Cerebellar cortex (tissue), 1 donor: ENCODE measurements at regions not wholly inside any gene's neighbourhood (a gene's known extent, or its start where the extent isn't known, plus 50 kb on each side); places are given as distances from the start of the nearest gene placed in this dataset.
A peak's percentile ranks its signal among the peaks of the same experiment; 100 is the strongest.

ENCODE experiments used
- DNase-seq: peaks from one replicate; pipeline ENCODE4 v3.0.0-alpha.2; 2015; ENCODE audit warnings: low spot score

DNA sequence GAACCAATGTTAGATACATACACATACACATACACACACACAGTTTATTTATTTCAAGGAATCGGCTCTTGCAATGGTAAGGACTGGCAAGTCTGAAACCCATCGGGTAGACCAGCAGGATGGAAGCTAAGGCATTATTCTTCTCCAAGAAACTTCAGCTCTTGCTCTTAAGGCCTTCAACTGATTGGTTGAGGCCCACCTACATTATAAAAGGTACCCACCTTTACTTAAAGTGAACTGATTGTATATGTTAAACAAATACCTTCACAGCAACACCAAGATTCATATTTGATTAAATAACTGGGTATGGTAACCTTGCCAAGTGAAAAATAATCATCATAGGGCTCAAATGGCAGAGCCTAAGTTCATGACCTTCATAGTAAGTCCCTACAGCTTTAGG is 695.5 kb downstream of the BCL11B start:
- DNase-seq: no peak

DNA sequence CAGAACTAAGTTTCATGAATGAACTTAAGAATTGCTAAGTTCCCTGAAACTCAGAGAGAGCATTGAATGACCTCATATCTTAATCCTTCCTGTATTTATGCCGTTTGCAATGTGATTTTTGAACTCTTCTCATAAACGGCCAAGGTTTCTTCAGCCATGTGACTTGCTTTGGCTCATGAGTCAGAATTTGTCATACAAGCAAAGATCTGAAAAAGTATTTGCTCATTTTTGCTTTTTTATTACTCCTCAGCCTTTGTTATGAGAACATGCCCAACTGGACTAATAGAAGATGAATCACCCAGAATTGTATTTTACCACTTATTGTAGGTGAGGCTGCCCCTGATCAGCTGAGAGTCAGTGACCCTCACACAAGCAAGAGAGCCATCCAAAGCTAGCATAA is 693.8 kb downstream of the BCL11B start:
- DNase-seq: no peak

DNA sequence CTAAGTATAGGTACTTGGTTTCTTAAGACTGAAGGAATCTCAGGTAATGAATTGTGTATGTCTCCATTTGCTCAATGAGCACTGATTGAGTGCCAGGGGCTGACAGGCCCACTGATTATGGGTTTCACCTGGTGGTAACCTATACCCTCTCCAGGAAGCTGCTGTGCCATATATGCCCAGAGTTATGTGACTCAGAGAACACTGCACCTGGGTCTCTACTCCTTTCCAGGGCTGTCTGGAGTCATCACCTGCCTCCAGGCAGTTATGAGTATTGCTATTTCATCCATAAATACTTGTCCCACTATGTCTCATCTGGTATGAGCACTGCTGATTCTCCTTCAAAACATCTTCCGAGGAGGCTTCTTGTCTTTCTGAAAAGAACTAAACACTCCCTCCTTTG is 692.9 kb downstream of the BCL11B start:
- no peak for DNase-seq

DNA sequence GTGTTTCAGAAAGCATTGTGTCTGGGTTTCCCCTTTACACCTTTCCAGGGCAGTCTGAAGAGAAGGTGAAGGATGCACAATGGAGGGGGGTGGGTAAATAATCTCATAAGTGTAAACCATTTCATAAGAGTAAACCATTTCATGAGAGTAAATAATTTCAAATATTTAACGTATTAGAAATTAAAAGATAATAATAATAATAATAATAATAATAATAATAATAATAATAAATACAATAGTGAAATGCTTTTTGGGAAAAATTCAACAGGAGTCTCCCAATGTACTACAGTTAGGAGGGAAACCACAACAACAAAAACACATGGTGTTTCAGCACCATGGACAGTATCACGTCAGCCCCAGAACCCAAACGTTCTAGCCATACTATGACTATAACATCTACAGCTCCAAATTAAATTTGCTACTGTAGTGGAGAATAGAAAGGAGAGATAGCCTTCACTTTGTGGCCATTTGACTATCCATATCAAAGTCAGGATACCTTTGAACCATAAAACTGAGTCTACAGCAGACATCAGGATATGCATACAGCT is 691.8 kb downstream of the BCL11B start:
- DNase-seq: no peak

DNA sequence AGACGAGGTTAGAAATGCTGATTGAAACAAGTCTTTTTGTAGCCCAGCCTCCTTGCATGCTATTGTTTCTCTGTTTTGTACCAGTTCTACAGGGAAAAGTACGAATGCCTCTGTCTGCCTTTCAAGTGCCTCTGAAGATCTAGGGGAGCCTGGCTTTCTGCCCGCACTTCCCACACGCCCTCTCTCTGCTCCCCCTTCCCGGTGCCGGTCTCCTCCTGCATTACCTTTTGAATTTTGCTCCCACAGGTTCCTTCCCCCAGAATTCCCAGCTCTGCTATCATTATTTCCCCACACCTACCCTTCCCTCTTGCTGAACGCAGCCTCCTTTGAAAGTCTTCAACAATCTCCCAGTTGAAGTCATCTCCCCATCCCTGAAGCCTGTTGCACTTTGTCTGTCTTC is 689.7 kb downstream of the BCL11B start:
- DNase-seq: no peak

DNA sequence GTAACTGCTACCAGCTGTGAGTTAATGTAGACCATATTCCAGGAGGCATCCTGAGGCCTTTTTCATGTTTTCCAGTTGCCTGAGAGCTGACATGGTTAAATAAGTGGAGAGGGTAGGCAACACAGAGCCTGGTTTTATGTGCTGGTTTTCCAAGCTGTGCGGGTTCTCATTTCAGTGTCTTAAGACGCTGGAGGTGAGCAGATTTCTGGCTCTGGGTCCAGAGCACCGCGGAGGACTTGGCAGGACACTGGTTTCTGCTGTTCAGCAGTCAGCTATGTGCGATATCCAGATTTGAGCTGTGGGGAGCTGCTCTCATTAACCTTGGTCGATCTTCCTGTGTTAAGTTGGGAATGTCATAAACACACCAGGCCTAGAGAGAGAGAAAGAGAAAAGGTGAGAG is 680.8 kb downstream of the BCL11B start:
- DNase-seq: peak; percentile 86

DNA sequence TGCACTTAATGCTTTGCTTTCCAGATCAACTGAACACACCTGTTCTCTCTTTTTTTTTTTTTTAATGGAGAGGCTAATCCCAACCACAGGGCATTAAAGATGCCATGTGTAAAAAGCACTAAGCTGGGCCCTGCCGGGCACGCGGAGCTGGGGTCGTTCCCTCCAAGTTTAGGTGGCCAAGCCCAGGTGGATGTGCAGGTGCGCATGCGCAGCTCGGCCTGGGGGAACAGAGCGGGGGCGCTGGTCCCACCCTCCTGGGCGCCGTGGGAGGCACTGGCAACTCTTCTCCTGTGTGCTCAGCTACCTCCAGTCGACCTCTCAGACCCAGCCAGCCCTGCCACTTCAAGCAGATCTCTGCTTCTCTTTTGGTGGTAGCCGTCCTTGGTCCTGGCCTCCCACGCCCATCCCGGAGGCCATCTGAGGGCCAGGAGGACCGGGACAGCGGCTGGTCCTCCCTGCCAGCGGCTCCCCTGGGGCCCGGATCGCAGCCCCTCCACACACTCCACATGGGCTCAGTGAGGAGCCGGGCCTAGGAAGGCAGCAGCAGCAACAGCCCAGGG is 679.3 kb downstream of the BCL11B start:
- no peak for DNase-seq

DNA sequence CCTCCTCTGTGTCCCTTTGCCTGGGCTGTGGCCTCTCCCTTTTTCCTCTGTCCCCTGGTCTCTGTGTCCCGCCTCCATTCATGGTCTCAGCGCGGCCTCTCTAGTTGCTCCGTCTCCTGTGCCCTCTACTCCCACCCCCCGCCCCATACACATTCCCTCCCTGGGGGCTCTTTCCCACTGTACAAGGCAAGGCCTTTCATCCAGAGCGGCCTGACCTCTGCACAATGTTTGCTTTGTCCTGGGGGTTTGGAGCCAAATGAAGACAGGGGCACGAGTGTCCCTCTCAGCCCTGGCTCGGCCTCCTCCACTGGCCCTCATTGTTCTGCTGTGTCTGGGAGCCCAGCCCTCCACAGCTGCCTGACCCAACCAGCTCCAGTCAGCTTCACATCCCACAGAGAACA is 678.6 kb downstream of the BCL11B start:
- no peak for DNase-seq

DNA sequence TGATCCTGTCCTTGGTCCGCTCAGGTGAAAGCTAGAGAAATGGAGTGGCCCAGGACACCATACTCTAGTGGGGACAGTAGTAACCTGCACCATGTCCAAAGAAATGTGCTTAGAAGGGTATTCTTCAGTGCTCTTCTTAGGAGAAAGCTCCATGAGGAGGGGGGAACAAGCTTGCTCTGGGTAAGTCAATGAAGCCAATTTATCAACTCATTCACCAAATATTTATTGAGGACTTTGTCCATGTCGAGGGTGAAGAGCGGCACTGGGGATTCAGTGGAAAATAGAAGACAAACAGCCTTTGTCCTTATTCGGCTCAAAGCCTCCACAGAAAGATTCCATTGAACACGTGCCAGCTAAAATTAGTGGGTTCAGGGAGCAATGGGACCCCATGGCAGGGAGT is 677.8 kb downstream of the BCL11B start:
- DNase-seq: no peak

DNA sequence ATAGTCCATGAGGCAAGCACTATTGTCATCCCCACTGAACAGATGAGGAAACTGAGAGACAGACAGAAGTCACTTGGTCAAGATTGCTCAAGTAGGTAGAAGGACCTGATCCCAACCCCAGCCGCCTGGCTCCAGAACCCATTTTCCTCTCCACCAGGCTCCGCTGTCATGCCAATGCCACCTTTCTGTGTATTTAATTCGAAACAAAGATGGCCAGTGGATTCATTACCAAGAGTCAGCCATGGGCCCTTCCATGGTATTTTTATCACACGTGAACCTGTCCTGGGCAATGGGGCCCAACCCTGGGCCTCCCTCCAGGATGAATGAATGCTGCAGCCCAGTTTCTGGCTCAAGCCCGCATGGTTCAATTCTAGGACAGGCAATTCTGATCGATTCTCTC is 673.4 kb downstream of the BCL11B start:
- no peak for DNase-seq

DNA sequence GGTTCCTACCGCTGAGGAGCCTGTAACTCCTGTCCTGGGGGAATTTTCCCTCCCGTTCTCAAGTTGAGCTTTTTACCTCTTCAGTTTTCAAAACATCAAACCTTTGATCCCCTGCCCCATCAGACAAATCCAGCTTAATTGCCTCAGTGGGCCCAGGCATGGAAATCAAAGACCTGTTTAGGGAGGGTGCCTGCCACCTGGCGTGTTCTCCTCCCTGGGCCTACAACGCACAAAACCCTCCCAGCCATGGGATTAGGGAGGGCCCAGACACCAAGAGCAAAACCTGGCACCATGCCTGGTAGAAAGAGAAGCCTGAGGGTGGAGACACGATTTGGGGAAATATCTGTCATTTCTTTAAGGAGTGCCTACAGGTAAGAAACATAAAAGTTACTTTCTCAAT is 672.9 kb downstream of the BCL11B start:
- DNase-seq: no peak

DNA sequence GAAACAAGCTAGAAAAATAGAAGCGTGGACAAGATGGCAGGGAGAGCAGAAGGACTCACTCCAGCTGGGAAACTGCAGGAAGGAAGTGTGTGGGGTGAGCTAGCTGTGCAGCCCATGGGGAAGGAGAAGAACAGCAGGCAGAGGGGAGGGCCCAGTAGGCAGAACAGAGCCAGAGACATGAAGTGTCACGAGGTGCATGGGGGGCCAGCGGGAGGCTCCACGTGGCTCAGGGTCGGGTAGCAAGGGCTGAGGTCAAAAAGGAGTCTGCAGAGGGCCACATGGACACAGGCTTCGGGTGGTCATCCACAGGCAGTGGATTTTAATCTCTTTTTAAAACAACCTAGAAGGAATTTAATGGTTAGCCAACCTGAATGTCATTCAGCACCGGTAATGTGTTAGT is 669.0 kb downstream of the BCL11B start:
- no peak for DNase-seq

DNA sequence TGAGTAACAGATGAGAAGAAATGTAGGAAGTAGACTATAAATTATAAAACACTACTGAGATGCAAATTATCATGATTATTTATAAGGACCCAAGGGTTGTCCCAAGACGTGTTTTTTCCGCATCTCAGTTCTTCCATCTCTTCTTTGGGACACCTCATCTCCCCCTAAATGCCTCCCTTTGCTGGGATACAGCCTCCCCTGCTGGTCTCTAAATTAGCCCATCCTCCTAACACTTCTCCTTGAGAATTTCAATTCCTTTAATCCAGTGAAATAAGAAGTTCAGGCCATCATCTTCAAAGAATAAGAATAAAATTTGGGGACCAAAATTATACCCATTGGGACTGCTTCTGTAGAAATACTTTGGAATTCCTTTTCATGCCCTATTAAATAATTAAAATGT is 667.0 kb downstream of the BCL11B start:
- DNase-seq: no peak

DNA sequence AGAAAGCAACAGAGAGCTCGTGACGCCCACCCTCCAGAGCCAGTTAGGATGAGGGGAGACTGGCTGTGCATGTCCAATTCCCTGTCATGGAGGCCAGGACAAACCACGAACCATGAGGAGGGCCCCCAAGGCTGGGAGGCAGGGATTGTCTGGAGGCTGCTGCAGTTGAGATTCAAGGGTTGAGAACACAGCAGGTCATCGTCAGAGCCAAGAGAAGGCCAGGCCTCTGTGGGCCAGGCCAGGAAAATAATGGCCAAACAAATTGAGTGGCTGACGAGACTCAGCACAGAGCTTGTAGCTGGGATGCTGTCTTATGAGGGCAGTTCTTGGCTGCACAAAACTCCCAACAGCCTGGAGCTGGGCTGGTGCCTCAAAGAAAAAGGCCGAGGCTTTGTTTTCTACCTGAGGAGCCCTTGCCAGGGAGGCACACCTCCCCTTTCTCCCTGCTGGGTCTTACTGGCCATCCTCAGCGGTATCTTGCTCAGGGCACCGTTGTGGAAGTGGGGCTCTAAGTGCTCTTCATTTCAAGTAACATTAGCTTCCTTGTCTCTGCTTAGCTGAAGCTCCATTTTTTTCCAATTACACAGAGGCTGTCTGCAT is 665.9 kb downstream of the BCL11B start:
- no peak for DNase-seq

DNA sequence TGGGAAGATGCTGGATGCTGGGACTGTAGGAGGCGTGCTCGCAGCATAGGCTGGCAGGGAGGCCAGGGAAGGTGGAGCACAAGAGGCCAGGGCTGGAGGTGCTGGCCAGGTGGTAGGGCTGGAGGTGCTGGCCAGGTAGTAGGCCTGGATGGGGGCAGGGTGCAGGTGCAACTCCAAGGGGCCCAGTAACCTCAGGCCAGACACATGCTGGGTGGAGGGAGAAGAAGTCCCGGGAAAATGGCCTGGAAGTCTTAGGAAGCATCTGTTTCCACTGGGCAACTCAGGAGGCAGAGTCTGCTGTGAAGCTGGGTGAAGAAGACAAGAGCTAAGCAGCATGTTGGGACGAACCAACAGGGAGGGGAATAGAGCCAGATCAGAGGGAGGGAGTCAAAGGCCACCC is 665.2 kb downstream of the BCL11B start:
- no peak for DNase-seq

DNA sequence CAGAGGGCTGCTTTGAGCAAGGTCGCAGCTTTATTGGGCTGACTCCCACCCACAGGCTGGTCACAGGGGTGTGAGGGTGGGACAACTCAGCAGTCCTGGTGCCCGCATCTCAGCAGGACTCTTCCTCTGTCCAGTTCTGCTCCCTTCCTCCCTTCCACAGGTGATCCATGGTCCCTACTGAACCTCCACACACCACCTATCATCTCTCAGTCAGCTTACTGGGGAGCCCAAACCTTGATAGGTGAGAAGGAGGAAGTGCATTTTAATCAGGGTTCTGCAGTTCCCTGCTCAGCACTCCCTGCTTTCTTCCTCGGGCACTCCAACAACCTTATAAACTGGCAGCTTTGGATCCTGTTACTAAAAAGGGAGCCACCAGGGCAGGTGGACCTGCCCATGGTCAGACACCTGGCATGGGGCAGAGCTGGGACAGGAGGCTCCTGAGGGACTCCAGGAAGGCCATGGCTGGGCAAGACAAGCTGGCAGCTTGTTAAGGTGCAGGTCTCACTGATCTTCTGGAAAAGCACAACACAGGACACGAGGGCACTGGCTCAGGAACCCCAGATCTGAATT is 664.6 kb downstream of the BCL11B start:
- no peak for DNase-seq

DNA sequence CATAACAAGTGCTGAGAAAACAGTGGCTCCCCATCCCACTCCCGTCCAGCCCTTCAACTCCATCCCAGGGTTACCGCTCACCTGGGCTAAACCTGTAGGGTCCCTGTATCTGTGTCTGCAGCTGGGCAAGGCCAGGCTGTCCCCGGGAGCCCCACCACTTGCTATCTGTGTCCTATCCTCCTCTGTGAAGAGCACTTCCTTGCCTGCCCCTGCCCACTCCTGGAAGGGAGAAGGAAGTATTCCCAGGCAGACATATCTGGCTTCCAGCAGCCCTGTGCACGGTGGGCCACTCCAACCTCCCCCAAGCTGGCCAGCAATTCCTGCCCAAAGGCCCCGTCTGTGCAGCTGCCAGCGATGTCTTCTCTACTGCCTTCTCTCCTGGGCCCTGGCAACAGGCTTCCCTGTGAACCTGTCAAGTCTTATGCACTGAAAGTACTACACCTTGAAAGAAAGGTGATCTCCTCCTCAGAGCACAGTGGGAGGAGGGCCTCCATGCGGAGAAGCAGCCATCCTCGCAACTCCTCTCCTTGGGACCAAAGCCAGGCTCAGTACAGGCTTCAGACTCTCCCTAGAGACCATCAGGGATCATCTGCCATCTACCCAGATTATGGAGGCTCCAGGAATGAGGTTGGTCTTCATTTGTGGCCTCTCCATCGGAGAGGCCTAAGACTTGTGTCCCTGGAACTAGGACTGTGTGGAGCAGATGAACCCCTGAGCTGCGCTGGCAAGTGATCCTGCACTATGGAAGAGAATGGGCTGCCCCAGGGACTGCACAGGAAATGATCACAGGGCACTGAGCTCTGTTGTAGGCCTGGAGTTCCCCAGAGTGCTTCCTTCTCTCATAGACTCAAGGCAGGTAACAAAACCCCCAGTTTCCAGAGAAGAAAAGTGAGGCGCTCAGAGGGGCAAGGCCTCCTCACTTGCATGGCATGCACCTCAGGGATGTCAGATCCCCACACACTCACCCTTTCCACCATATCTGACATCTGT is 663.6 kb downstream of the BCL11B start:
- DNase-seq: no peak

DNA sequence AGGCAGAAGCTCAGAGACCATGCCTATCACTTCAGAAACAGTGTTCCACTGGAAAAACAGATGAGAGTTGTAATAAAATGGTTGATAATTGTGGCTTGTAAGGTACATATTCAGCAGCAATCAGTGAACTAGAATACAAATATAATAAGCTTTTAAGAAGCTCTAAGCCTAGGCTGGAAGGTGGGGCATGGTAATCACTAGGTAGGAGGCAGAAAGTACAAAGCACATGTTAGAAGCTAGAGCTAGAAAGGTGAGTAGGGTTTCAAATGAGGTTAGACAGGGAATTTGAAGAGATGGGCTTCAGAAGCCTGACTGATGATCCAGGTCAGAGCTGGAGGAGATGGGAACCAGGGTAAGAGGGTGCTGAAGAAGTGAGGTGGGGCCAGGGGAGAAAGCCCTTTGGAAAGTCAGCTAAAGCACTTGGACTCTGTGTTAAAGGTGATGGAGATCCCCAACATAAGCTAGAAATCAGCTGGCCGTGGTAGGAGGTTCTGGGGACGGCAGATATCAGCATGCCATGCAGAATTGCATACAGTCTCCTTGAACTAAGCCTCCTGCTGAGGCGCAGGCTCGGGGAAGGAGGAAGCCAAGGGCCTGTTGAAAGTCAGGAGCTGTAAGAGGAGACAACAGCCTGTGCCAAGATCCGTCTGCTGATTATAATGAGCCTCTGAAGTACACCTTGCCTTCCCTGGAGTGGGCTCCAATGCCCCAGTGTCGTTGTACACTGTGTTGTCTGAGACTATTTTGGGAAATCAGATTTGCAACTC is 659.4 kb downstream of the BCL11B start:
- DNase-seq: no peak

DNA sequence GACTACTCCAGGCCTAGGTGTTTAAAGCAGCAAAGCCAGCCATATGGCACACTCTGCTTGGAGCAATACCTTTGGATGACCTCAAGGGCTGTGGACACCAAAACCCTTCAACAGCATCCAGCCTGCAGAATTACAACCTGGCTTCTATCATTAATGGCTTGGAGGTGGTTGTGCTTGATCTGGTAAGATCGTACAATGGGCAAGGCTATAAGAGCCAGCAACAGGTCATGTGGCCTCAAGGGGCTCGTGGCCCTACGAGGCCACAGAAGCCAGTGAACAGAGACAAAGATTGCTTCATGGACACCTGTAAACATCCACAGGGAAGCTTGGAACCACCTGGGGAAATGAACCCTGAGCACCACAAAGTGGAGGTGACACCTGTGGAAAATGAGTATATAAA is 657.3 kb downstream of the BCL11B start:
- no peak for DNase-seq

DNA sequence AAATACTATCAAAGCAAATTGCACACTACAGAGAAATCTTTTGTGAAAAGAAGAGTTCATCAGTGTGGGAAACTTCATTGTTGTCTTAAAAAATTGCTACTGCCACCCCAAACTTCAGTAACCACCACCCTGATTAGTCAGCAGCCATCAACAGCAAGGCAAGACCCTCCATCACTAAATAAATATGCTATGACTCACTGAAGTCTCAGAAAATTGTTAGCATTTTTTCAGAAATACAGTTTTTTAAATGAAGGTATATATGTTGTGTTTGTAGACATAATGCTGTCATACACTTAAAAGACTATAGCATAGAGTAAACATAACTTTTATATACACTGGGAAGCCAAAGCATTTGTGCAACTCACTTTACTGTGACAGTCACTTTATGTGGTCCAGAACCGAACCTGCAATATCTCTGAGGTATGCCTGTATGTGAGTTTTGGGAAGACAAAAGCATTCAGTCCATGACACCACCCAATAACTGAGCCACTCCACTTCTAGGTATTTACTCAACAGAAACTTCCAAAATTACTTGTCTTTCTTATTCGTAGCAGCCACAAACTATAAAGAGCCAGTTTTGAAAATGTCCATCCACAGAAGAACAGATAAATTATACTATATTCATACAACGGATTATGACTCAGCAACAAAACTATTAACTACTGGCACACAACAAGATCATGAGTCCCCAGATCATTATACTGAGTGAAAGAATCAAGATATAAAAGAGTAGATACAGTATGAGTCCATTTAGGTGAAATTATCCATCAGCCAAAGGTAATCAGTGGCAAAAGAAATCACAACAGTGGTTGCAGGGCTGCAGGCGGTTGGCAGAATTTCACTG is 649.6 kb downstream of the BCL11B start:
- DNase-seq: no peak
